Esophagus muscularis mucosa (tissue), 3 donors: ENCODE measurements at regions not wholly inside any gene's neighbourhood (a gene's known extent, or its start where the extent isn't known, plus 50 kb on each side); places are given as distances from the start of the nearest gene placed in this dataset.

Source experiments
- POLR2A ChIP-seq: fragments of 450-650 bp; IDR thresholded peaks from one replicate; pipeline ENCODE4 v1.6.1; 2017; ENCODE audit warnings: antibody characterized with exemption, moderate library complexity, mild to moderate bottlenecking, low read depth
- POLR2AphosphoS5 ChIP-seq, 2 donors: sonication (generic); formaldehyde crosslinking; IDR thresholded peaks; one replicate each; pipeline ENCODE4 v1.6.1; 2017; ENCODE audit warnings: antibody characterized with exemption in 2 of 2
- TF ChIP-seq, protein P1 (sequence below), 3 experiments: fragments of 200-600 bp in 2 of 3; fragments of 450-650 bp in 1 of 3; sonication (generic) in 2 of 3; IDR thresholded peaks; one replicate each; pipeline ENCODE4 v1.5.1; 2017 to 2019; ENCODE audit warnings: antibody characterized with exemption in 3 of 3, mild to moderate bottlenecking in 2 of 3, moderate library complexity in 1 of 3

DNA sequence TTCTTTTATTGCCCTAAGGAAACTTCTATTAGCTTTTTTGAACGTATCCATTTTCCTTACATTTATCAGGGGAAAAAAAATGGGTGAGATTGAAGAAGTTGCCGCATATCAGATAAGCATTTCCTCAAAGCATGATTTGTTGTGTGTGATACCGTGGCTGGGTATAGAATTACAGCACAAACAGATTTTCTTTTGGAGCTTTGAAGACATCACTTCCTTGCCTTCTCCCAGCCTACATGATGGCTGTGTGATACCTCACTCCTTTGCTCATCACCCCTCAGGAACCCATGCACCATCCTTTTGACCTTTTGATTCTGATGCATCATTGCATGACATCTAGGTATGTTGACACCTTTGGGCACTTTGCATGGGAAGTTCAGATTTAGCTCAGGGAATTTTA lies 1155.3 kb downstream of the BRD1 start:
- TF ChIP-seq, protein P1, sequence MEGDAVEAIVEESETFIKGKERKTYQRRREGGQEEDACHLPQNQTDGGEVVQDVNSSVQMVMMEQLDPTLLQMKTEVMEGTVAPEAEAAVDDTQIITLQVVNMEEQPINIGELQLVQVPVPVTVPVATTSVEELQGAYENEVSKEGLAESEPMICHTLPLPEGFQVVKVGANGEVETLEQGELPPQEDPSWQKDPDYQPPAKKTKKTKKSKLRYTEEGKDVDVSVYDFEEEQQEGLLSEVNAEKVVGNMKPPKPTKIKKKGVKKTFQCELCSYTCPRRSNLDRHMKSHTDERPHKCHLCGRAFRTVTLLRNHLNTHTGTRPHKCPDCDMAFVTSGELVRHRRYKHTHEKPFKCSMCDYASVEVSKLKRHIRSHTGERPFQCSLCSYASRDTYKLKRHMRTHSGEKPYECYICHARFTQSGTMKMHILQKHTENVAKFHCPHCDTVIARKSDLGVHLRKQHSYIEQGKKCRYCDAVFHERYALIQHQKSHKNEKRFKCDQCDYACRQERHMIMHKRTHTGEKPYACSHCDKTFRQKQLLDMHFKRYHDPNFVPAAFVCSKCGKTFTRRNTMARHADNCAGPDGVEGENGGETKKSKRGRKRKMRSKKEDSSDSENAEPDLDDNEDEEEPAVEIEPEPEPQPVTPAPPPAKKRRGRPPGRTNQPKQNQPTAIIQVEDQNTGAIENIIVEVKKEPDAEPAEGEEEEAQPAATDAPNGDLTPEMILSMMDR (IDR thresholded peaks at IDR 0.05) = no peak
- TF ChIP-seq POLR2A (no peak), POLR2AphosphoS5 (IDR thresholded peaks at IDR 0.05) (no peak)
